ENCODE measurements at regions not wholly inside any gene's neighbourhood (a gene's known extent, or its start where the extent isn't known, plus 50 kb on each side); places are given as distances from the start of the nearest gene placed in this dataset.

DNA sequence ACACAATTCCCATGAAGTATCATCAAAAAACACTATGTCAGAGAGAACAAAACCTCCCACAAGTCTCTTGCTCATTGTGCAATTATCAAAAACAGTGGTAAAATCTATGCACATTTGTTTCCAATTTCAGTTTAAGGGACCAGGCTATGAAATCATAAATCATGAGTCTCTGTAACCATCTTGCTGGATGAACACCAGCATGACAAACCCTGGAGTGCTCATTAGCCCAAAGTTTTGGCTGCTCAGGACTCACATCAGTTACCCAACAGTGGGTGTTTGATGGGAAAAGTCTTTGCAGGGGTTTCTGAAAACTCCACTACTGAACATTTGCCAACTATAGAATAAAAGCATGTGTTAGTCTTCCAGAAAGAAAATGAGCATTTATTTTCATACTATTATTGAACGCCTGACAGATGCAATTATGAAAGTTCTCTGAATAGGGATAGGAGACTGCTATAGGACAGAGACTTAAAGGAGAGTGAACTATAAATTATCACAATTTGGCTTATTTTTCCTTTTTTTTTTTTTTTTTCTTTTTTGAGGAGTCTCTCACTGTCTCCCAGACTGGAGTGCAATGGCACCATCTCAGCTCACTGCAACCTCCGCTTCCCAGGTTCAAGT lies 240.8 kb upstream of the KCNMB2 start:
- no peaks in the 10 kb centered on the region for H3K36me3 ChIP-seq
- TF ChIP-seq POLR2A (IDR thresholded peaks at IDR 0.05; ENCODE audit: low read depth) = no peak
- no peak for DNase-seq (ENCODE audit: extremely low spot score)
- H3K9me3 ChIP-seq = no peaks in the 10 kb centered on the region
- H3K4me1 ChIP-seq = no peaks in the 10 kb centered on the region
- intact Hi-C loops (cut with DNase I) = no loop called here
- no peak overlapping the region for H3K27ac ChIP-seq (replicated peaks in 1 of 4)
- H3K27me3 ChIP-seq = no peaks in the 10 kb centered on the region
- 89% methylated on average over 2 of the region's 2 CpGs for WGBS
- no peak overlapping the region for H3K4me3 ChIP-seq

DNA sequence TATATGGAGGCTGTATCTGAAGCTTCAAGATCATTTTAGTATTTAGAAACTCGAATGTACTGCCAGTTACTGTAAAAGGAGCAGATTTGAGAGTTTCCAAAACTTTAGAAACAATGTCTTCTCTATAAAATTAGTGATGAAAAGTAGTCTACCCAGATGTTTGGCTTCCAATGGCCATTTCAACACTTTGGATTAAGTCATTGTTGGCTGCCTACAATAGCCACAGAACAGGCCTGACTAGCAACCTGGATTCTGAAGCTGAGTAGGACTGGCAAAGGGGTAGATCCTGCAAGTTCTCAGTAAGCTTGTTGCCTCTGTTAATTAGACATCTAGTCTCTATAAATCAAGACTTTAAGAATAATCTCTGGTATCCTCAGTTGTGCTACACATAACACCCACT lies 239.0 kb upstream of the KCNMB2 start:
- no peak for DNase-seq (ENCODE audit: extremely low spot score)
- Histone ChIP-seq H3K4me1 (no peaks in the 10 kb centered on the region), H3K4me3 (no peak overlapping the region), H3K27ac (replicated peaks in 1 of 4) (no peak overlapping the region), H3K9me3 (no peaks in the 10 kb centered on the region), H3K27me3 (no peaks in the 10 kb centered on the region), H3K36me3 (no peaks in the 10 kb centered on the region)
- WGBS = 85% methylated on average over 1 of the region's 1 CpG
- intact Hi-C loops (cut with DNase I) = no loop called here
- TF ChIP-seq POLR2AphosphoS5 (IDR thresholded peaks at IDR 0.05) (no peak), EP300 (IDR thresholded peaks at IDR 0.05) (no peak), POLR2A (IDR thresholded peaks at IDR 0.05; ENCODE audit: low read depth) (no peak)
- TF ChIP-seq, protein P1, sequence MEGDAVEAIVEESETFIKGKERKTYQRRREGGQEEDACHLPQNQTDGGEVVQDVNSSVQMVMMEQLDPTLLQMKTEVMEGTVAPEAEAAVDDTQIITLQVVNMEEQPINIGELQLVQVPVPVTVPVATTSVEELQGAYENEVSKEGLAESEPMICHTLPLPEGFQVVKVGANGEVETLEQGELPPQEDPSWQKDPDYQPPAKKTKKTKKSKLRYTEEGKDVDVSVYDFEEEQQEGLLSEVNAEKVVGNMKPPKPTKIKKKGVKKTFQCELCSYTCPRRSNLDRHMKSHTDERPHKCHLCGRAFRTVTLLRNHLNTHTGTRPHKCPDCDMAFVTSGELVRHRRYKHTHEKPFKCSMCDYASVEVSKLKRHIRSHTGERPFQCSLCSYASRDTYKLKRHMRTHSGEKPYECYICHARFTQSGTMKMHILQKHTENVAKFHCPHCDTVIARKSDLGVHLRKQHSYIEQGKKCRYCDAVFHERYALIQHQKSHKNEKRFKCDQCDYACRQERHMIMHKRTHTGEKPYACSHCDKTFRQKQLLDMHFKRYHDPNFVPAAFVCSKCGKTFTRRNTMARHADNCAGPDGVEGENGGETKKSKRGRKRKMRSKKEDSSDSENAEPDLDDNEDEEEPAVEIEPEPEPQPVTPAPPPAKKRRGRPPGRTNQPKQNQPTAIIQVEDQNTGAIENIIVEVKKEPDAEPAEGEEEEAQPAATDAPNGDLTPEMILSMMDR (IDR thresholded peaks at IDR 0.05) = no peak

DNA sequence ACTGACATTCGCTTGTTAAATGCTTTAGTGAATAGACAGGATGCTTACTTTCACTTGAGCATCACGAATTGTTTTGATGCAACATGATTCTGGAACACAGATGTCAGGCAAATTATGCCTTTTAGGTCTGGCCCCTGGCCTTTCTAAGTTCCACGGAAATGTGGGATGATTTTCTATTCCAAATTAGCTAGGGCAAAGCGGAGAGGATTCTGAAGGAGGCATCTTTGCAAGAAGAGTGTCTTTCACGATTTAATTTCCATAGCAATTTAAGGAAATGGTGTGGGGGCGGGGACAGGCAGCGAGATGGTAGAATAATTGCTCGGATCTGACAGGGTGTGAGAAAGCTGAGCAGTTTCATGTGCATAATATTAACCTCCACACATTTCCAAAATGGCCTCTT lies 238.5 kb upstream of the KCNMB2 start:
- Histone ChIP-seq H3K36me3 (no peaks in the 10 kb centered on the region), H3K4me1 (no peaks in the 10 kb centered on the region), H3K27ac (replicated peaks in 1 of 4) (no peak overlapping the region), H3K4me3 (no peak overlapping the region), H3K9me3 (no peaks in the 10 kb centered on the region), H3K27me3 (no peaks in the 10 kb centered on the region)
- TF ChIP-seq EP300 (IDR thresholded peaks at IDR 0.05) = no peak
- no peak for TF ChIP-seq POLR2A (IDR thresholded peaks at IDR 0.05; ENCODE audit: low read depth)
- TF ChIP-seq, protein P1 (IDR thresholded peaks at IDR 0.05) = no peak
- no peak for TF ChIP-seq POLR2AphosphoS5 (IDR thresholded peaks at IDR 0.05)
- no peak for DNase-seq (ENCODE audit: extremely low spot score)
- intact Hi-C loops (cut with DNase I) = no loop called here
- 80% methylated on average over 8 of the region's 8 CpGs for WGBS

DNA sequence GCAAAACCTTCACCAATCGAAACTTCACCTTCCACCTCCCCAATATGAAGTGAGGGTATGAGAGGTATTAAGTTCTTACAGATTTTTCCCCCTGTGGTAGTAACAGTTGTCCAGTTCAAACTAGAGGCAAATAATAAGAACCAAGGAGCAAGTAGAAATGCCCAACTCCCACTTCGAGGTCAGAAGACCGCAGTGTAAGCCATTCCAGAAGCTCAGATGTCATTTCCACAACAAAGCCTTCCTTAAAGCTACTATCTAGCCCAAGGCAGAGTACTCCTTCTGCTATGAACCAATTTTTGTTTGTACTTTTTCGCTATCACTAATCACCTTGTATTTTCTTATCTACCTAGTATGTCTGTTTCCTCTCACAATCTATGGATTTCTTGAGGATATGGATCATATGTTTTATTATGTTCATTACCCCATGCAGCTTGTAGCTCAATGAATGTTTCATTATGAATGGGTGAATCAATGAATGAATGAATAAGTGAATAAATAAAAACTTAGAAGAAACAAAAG lies 235.7 kb upstream of the KCNMB2 start:
- TF ChIP-seq EP300 (IDR thresholded peaks at IDR 0.05) = no peak
- TF ChIP-seq POLR2A (IDR thresholded peaks at IDR 0.05; ENCODE audit: low read depth) = no peak
- TF ChIP-seq, protein P1 (IDR thresholded peaks at IDR 0.05) = no peak
- TF ChIP-seq POLR2AphosphoS5 (IDR thresholded peaks at IDR 0.05) = no peak
- Histone ChIP-seq H3K4me3 (no peak overlapping the region), H3K4me1 (no peaks in the 10 kb centered on the region), H3K27ac (replicated peaks in 1 of 4) (no peak overlapping the region), H3K9me3 (peaks cover 0 to 3% (median 0%) of the 10 kb centered on the region in 4 donors), H3K27me3 (no peaks in the 10 kb centered on the region), H3K36me3 (no peaks in the 10 kb centered on the region)
- DNase-seq (ENCODE audit: extremely low spot score) = no peak
- 95% methylated on average over 4 of the region's 4 CpGs for WGBS
- intact Hi-C loops (cut with DNase I) = no loop called here

DNA sequence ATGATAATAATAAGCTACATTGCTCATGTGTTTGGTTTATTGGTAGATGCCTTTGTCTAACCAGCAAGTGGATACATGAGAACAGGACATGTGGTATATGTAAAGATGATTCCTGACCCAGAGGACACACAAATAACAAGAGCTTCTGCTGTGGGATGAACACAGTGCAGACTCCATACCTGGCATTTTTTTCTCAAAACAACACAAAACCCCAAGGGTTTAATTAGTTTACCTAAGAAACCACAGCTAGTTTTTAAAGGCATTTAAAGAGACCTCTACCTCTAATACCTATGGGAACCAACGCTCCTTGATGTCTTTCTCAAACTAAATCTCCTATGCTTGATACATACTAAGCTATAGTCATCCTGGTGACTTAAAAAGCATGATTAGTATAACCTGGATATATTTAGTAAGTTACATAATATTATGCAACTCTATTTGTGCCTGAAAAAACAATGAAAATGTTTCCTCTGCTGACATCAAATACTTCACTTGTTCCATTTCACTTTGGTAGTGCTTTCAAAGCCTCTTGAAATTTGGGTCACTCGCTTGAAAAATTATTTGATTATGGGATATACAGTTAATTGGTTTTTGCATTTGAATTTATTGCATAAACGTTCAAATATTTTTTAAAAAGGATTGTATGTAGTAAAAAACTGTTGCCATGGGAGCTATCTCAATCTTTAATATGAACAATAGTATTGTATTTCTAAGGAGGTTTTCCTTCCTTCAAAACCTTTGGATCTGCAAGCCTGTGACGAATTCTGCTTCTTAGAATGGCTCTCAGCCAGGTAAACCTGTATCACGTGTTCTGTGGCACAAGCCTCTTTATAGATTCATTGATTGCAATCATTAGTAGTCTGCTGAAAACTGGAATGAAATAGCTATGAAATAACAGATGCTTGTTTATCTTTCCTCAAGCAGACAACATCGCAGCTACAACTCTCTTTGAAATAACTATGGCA lies 233.0 kb upstream of the KCNMB2 start:
- no peaks in the 10 kb centered on the region for H3K27me3 ChIP-seq
- H3K4me1 ChIP-seq = no peaks in the 10 kb centered on the region
- H3K4me3 ChIP-seq = no peak overlapping the region
- H3K27ac ChIP-seq (replicated peaks in 1 of 4) = no peak overlapping the region
- H3K36me3 ChIP-seq = no peaks in the 10 kb centered on the region
- DNase-seq (ENCODE audit: extremely low spot score) = no peak
- peaks cover 0 to 3% (median 0%) of the 10 kb centered on the region in 4 donors for H3K9me3 ChIP-seq
- intact Hi-C loops (cut with DNase I) = no loop called here
- TF ChIP-seq, protein P1 (IDR thresholded peaks at IDR 0.05) = no peak
- TF ChIP-seq POLR2A (IDR thresholded peaks at IDR 0.05; ENCODE audit: low read depth) = no peak
- TF ChIP-seq POLR2AphosphoS5 (IDR thresholded peaks at IDR 0.05) = no peak
- TF ChIP-seq EP300 (IDR thresholded peaks at IDR 0.05) = no peak
- 85% methylated on average over 6 of the region's 6 CpGs for WGBS
